ENCODE measurements at regions not wholly inside any gene's neighbourhood (a gene's known extent, or its start where the extent isn't known, plus 50 kb on each side); places are given as distances from the start of the nearest gene placed in this dataset.

GRCh38 chr6:19332806-19333460, 504.2 kb upstream of the ID4 start:
- TF ChIP-seq, protein P1, sequence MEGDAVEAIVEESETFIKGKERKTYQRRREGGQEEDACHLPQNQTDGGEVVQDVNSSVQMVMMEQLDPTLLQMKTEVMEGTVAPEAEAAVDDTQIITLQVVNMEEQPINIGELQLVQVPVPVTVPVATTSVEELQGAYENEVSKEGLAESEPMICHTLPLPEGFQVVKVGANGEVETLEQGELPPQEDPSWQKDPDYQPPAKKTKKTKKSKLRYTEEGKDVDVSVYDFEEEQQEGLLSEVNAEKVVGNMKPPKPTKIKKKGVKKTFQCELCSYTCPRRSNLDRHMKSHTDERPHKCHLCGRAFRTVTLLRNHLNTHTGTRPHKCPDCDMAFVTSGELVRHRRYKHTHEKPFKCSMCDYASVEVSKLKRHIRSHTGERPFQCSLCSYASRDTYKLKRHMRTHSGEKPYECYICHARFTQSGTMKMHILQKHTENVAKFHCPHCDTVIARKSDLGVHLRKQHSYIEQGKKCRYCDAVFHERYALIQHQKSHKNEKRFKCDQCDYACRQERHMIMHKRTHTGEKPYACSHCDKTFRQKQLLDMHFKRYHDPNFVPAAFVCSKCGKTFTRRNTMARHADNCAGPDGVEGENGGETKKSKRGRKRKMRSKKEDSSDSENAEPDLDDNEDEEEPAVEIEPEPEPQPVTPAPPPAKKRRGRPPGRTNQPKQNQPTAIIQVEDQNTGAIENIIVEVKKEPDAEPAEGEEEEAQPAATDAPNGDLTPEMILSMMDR (IDR thresholded peaks at IDR 0.05; ENCODE audit: insufficient read depth, low read length, poor library complexity, severe bottlenecking), result no peak
- no peak for TF ChIP-seq EZH2phosphoT487 (conservative IDR thresholded peaks at IDR 0.05; ENCODE audit: low read length)
